Stimulated activated naive B cell treated with anti-CD40 and anti-IgM and Interleukin-4, amounts not matched to agents 10 μg/mL and 1 μg/mL and 100 μg/mL, for 72 hours (primary cell): ENCODE measurements at regions not wholly inside any gene's neighbourhood (a gene's known extent, or its start where the extent isn't known, plus 50 kb on each side); places are given as distances from the start of the nearest gene placed in this dataset.

Experiments
- ATAC-seq, 2 donors: fragments of 150-1000 bp; cut with Tn5 transposase; replicated peaks; 2 replicates each; pipeline ENCODE4 v1.10.0; 2021; ENCODE audit warnings: moderate library complexity in 1 of 2
- DNase-seq: peaks from one replicate; pipeline ENCODE4 v3.0.0; 2021
- H3K27ac Mint-ChIP-seq: one replicate; pipeline ENCODE4 v1.8.0; 2022; ENCODE audit warnings: mild to moderate bottlenecking, mixed read lengths
- H3K27me3 Mint-ChIP-seq, 2 donors: one replicate each; pipeline ENCODE4 v1.8.0; 2022; ENCODE audit warnings: mixed read lengths in 2 of 2
- H3K36me3 Mint-ChIP-seq, 2 donors: one replicate each; pipeline ENCODE4 v1.8.0; 2022; ENCODE audit warnings: mixed read lengths in 2 of 2, mild to moderate bottlenecking in 1 of 2
- H3K4me1 Mint-ChIP-seq, 2 donors: one replicate each; pipeline ENCODE4 v1.8.0; 2022; ENCODE audit warnings: mixed read lengths in 2 of 2, mild to moderate bottlenecking in 1 of 2
- H3K4me3 Mint-ChIP-seq, 2 donors: one replicate each; pipeline ENCODE4 v1.8.0; 2022; ENCODE audit warnings: mild to moderate bottlenecking in 2 of 2, mixed read lengths in 2 of 2, moderate library complexity in 1 of 2
- H3K9me3 Mint-ChIP-seq, 2 donors: one replicate each; pipeline ENCODE4 v1.8.0; 2022; ENCODE audit warnings: mixed read lengths in 2 of 2, mild to moderate bottlenecking in 1 of 2

DNA sequence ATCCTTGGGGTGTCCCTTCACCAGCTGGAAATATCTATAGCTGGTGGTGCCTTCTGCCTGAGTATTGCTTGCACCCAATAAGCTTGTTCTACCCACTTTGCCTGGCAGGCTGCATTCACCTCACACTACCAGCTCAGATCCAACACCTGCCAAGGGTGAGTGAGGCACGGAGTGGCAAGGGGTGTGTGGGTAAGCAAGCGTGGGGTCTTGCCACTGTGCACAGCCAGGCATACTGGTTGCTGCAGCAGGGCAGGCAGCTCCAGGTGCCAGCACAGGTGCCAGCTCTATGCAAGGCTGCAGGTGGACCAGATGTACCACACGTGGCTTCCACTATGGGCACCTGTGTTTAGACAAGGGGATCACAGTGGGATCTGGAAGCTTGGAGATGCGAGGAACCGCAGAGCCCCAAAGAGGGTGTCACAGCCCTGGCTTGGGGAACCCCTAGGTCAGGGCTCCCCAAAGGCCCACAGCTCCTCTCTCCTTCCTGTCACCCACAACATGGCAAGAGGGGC lies 167.7 kb upstream of the MRPS30 start:
- DNase-seq (no peak), ATAC-seq (no peak)
- Mint-ChIP-seq H3K36me3 (no peaks in the 10 kb centered on the region), H3K27ac (no peak overlapping the region), H3K4me3 (no peak overlapping the region), H3K4me1 (no peaks in the 10 kb centered on the region), H3K9me3 (peaks cover 0 to 5% of the 10 kb centered on the region in 2 donors), H3K27me3 (no peaks in the 10 kb centered on the region)

DNA sequence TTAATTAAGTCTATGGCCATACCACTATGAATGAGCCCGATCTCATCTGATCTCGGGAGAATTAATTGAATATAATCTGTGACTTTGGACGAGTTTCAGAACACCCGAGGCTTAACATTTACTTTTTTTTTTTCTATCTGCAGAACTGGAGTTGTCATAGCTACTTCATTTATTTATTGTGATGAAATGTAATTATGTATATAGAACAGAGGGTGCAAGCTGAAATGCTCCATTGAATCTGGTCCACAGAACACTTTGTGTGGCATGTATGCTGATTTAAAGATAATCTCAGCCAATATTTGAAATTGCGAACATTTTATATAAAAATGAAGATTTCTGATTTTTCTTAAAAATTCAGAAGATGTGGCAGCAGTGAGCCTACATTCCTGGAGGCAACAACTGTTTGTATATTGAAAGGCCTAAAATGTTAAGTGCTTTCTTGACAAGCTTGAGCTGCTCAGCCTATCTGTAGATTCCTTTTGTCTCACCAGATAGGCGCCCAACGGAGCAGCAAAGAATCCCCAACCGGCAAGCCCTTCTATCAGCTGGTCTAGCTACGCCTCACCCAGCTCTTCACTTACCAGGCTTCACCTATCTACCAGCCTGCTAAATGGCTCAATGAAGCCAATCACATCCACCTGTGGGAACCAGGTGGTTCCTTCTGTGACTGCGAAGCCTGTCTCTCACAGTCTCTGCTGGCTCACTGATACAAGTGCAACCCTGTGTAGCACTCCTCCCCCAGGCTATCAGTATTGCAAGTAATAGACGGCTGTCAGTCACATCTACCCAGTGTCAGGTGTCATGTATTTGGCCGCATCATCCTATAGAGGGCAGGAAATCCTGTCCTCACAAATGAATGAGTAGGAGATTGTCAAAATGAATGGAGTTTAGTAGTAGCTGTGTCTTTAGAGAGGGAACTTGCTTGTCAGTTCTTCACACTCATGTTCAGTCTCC lies 170.6 kb upstream of the MRPS30 start:
- Mint-ChIP-seq H3K27me3 (no peaks in the 10 kb centered on the region), H3K4me1 (no peaks in the 10 kb centered on the region), H3K9me3 (peaks cover 0 to 4% of the 10 kb centered on the region in 2 donors), H3K27ac (no peak overlapping the region), H3K36me3 (no peaks in the 10 kb centered on the region), H3K4me3 (no peak overlapping the region)
- DNase-seq (no peak), ATAC-seq (no peak)

DNA sequence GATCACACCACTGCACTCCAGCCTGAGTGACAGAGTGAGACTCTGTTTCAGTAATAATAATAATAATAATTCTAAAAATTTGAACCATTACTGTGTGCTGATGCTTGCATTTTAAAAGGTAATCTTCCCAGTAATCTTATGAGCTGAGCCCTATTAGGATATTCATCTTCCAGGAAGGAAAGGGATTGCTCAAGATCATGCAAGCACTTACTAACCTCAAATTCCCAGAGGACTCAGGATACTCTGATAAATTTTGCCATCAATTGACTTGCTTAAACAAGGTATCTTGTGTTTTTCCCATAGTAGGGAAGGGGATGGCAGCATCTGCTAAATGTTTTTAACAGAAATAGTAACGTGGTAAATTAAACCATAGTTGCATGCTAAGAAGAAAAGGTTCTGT lies 176.4 kb upstream of the MRPS30 start:
- Mint-ChIP-seq H3K27me3 (no peaks in the 10 kb centered on the region), H3K4me1 (no peaks in the 10 kb centered on the region), H3K4me3 (no peak overlapping the region), H3K27ac (no peak overlapping the region), H3K9me3 (peaks cover 0 to 4% of the 10 kb centered on the region in 2 donors), H3K36me3 (no peaks in the 10 kb centered on the region)
- no peak for DNase-seq
- ATAC-seq = no peak

DNA sequence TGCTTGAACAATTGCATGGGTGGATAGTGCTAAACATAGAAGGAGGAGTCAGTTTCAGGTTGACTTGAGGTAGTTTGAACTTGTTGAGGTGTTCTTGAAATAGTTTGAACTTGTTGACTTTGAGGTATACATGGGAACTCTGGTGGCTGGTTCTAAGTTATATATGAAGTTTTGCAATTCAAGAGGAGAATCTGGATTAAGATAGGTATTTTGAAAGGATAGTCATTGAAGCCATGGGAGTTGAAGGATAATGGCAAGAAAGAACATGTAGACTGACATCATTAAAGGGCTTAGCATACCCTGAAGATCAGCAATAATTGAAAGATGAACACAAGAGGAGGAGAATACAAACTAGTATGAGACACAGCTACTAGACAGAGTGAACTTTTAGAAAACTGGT lies 181.9 kb upstream of the MRPS30 start:
- Mint-ChIP-seq H3K9me3 (peaks cover 6 to 11% of the 10 kb centered on the region in 2 donors), H3K36me3 (no peaks in the 10 kb centered on the region), H3K27ac (no peak overlapping the region), H3K4me3 (no peak overlapping the region), H3K27me3 (no peaks in the 10 kb centered on the region), H3K4me1 (no peaks in the 10 kb centered on the region)
- ATAC-seq = no peak
- no peak for DNase-seq

DNA sequence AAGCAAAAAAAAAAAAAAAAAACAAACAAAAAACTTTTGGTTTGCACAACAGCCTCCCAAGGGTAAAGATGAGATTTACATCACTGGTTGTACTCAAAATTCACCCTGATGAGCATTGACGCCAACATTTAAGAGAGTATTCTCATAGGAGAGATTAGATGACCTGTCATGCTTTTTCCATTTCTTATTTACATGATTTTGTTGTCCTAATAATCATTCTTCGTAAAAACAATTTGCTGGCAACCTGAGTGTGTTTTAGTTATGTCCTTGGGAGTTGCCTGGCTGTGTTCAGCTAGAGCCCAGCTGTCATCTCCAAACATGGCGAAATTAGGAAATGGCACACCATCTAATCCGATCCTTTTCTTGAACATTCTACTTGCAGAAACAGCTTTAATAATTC lies 186.4 kb upstream of the MRPS30 start:
- Mint-ChIP-seq H3K27me3 (no peaks in the 10 kb centered on the region), H3K27ac (no peak overlapping the region), H3K4me3 (no peak overlapping the region), H3K9me3 (peaks cover 7% of the 10 kb centered on the region in 2 donors), H3K36me3 (no peaks in the 10 kb centered on the region), H3K4me1 (no peaks in the 10 kb centered on the region)
- ATAC-seq (no peak), DNase-seq (no peak)

DNA sequence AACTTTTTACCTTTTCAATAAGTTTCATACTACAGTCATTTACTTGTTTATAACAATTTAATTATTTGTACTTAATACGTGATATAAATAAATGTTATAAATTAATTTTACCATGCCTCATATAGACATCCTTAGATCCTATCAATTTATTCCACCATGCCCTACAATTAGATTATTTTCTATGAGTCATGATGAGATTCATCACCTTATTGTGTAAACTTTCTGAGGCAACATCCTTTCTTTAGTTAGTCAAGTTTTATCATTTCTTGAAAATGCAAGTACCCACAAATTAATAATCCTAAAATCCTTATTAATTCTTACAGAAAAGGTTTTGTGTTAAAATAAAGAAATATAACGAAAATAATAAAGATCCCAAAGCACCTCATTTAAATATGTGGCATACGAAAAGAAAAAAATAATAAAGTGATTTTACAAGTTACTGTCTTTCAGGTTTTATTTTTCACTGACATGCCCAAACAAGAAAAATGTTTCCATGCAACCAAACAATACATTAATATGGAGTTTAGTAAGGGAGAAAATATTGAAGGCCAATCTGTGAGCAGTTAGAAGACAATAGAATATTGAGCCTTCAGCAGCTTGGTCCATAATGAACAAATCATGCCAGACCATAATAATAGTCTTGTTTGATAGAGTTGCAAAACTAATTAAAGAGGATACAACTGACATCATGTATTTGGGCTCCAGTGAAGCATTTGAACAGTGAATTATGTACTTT lies 188.7 kb upstream of the MRPS30 start:
- Mint-ChIP-seq H3K27ac (no peak overlapping the region), H3K27me3 (no peaks in the 10 kb centered on the region), H3K36me3 (no peaks in the 10 kb centered on the region), H3K9me3 (peaks cover 0 to 3% of the 10 kb centered on the region in 2 donors), H3K4me1 (no peaks in the 10 kb centered on the region), H3K4me3 (no peak overlapping the region)
- no peak for ATAC-seq
- DNase-seq = no peak

DNA sequence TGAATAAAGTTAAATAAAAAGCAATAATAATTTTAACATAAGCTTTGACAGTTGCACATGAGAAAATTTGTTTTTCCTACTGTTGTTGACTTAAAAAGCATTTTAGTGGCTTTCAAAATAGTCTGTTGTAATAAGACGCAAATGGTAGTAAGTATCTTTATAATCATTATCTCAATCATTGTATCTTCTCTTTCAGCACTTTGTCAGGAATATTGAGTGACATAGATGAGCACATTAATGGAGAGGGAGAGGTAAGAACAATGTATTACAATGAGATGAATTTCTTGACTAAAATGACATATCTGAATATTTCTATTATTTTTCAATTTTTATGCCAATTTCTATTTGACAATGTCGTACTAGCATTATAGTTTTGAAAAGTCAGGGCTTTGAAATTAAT lies 193.9 kb upstream of the MRPS30 start:
- no peak for ATAC-seq
- Mint-ChIP-seq H3K27me3 (no peaks in the 10 kb centered on the region), H3K9me3 (peaks cover 0 to 1% of the 10 kb centered on the region in 2 donors), H3K27ac (no peak overlapping the region), H3K36me3 (no peaks in the 10 kb centered on the region), H3K4me3 (no peak overlapping the region), H3K4me1 (no peaks in the 10 kb centered on the region)
- DNase-seq = no peak

DNA sequence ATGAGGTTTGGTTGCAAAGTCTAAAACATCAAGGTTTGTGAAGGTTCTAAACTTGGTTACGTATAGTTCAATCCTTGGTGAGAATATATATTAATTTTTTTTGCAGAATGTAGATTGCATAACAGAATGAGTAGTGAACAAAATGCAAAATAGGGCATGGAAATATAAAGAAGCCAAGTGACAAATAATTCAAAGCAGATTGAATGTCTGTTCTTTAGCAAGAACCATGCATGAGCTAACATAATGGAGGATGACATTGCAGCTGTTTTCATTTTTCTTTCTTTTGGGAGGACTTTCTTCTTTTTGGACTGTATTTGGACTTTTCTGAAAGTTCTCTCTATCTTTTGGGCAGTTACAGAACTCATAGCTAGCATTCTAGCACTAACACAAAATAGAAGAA lies 194.8 kb upstream of the MRPS30 start:
- Mint-ChIP-seq H3K27ac (no peak overlapping the region), H3K27me3 (no peaks in the 10 kb centered on the region), H3K4me1 (no peaks in the 10 kb centered on the region), H3K9me3 (peaks cover 2% of the 10 kb centered on the region in 2 donors), H3K4me3 (no peak overlapping the region), H3K36me3 (no peaks in the 10 kb centered on the region)
- ATAC-seq = no peak
- no peak for DNase-seq

DNA sequence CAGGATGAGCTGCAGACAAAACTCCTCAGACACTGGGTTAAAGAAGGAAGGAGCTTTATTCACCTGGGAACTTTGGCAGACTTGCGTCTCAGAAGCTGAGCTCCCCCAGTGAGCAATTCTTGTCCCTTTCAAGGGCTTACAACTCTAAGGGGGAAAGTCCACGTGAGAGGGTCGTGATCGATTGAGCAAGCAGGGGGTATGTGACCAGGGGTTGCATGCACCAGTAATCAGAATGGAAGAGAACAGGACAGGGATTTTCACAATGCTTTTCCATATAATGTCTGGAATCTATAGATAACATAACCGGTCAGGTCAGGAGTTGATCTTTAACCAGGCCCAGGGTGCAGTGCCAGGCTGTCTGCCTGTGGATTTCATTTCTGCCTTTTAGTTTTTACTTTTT lies 202.8 kb upstream of the MRPS30 start:
- DNase-seq (no peak), ATAC-seq (no peak)
- no peak overlapping the region for H3K27ac Mint-ChIP-seq
- no peaks in the 10 kb centered on the region for H3K4me1 Mint-ChIP-seq
- no peaks in the 10 kb centered on the region for H3K36me3 Mint-ChIP-seq
- H3K9me3 Mint-ChIP-seq = peaks cover 5 to 11% of the 10 kb centered on the region in 2 donors
- H3K4me3 Mint-ChIP-seq = no peak overlapping the region
- no peaks in the 10 kb centered on the region for H3K27me3 Mint-ChIP-seq

DNA sequence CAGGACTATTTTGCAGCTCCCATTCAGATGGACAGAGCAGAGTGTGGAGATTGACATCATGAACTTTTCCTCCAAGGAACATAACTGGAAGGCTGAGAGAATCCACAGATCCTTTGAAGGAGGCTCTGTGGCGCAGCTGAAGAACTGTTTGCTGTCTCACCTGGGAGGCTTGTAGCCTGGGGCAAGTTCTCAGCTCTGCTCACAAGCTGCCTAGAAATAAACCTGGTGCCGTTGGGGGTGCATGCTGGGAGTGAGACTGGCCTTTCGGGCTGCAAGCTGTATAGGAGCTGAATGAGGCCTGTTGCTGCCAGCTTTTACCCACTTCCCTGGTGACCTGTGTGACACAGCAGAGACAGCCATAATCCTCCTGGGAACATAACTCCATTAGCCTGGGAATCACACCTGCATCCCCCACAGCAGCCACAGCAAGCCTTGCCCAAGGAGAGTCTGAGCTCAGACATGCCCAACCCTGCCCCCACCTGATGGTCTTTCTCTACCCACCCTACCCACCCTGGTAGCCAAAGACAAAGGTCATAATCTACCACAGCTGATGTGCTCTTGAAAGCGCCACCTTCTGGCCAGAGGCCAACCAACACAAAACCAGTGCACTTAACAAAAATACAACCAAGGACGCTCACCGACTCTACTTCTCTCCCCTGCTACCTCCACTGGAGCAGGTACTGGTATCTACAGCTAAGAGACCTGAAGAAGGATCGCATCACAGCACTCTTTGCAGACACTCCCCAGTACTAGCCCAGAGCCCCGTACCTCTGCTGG lies 205.1 kb upstream of the MRPS30 start:
- H3K9me3 Mint-ChIP-seq = peaks cover 3 to 7% of the 10 kb centered on the region in 2 donors
- no peak overlapping the region for H3K4me3 Mint-ChIP-seq
- no peak overlapping the region for H3K27ac Mint-ChIP-seq
- H3K27me3 Mint-ChIP-seq = no peaks in the 10 kb centered on the region
- no peak for ATAC-seq
- DNase-seq = no peak
- no peaks in the 10 kb centered on the region for H3K4me1 Mint-ChIP-seq
- no peaks in the 10 kb centered on the region for H3K36me3 Mint-ChIP-seq

DNA sequence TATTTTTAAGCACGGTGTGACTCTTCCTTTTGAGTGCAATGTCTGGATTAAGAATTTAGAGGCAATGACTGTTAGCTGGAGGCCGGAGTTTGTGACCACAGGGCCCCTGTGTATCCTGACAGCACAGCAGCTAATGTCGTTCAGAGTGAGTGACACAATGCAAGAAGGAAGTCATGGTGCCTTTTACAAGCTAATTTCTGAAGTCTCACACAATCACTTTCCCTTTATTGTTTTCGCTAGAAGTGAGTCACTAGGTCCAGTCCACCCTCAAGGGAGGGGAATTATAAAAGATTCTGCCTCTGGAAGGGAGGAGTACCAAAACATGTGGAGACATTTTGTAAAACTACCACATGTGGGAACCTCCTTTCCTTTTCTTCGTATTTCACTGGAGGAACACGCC lies 185.5 kb upstream of the FGF10 start:
- H3K27ac Mint-ChIP-seq = no peak overlapping the region
- H3K27me3 Mint-ChIP-seq = no peaks in the 10 kb centered on the region
- no peak for DNase-seq
- no peaks in the 10 kb centered on the region for H3K36me3 Mint-ChIP-seq
- peaks cover 3 to 8% of the 10 kb centered on the region in 2 donors for H3K9me3 Mint-ChIP-seq
- H3K4me1 Mint-ChIP-seq = no peaks in the 10 kb centered on the region
- no peak overlapping the region for H3K4me3 Mint-ChIP-seq
- no peak for ATAC-seq

DNA sequence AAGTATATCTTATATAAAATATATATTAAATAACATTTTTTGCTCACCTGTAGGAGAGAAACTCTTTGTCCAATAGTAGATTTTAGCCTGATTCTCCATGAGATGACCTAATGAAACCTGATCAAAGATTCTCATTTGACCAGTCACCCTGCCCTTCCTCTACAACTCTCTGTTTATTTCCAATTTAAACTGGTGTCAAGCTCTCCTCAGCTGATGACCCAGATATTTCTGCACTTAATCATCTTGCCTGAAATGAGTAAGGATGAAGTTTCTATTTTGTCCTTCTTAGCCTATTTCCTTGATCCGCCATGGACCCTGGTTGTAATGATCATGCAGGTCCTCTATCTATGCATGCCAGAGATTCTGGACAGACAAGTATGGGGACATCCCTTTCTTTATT lies 179.3 kb upstream of the FGF10 start:
- H3K9me3 Mint-ChIP-seq = peaks cover 1 to 9% of the 10 kb centered on the region in 2 donors
- no peaks in the 10 kb centered on the region for H3K36me3 Mint-ChIP-seq
- no peak overlapping the region for H3K4me3 Mint-ChIP-seq
- no peaks in the 10 kb centered on the region for H3K4me1 Mint-ChIP-seq
- ATAC-seq = no peak
- no peak overlapping the region for H3K27ac Mint-ChIP-seq
- no peaks in the 10 kb centered on the region for H3K27me3 Mint-ChIP-seq
- no peak for DNase-seq

DNA sequence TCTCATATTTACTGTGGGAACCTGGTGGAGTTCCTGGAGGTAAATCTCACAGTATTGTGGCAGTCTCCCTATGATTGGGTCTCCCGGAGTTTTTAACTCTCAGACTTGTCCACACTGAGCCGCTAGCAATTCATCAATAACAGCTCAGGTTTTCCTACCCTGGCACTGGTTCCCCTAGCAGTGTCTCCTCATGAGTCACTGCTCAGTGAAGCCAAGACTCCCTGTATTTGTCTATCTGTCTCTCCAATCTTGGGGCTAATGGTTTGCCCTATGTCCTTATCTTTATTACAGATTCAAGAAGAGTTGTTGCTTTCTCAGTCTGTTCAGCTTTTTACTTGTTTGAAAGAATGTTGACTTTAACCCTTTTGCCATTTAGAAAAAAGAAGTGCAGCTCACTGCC lies 176.7 kb upstream of the FGF10 start:
- H3K9me3 Mint-ChIP-seq = peaks cover 0 to 9% of the 10 kb centered on the region in 2 donors
- ATAC-seq = no peak
- H3K4me3 Mint-ChIP-seq = no peak overlapping the region

DNA sequence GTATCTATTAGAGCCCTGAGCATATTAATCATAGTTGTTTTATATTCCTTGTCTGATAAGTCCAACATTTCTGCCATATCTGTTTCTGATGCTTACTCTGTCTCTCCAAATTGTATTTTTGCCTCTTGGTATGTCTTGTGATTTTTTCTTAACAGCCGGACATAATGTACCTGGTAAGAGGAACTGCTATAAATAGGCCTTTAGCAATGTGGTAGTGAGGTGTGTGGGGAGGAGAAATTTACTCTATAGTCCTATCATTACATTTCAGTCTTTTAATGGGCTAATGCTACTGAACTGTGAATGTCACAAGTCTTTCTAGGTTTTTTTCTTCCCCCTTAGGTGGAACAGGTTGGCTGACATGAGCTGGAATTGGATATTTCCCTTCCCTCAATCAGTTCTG lies 176.1 kb upstream of the FGF10 start:
- ATAC-seq = no peak
- no peak for DNase-seq
- H3K27me3 Mint-ChIP-seq = no peaks in the 10 kb centered on the region
- no peaks in the 10 kb centered on the region for H3K36me3 Mint-ChIP-seq
- no peak overlapping the region for H3K4me3 Mint-ChIP-seq
- no peaks in the 10 kb centered on the region for H3K4me1 Mint-ChIP-seq
- H3K9me3 Mint-ChIP-seq = peaks cover 0 to 9% of the 10 kb centered on the region in 2 donors
- H3K27ac Mint-ChIP-seq = no peak overlapping the region

More for the DNA sequence above, 176.7 kb upstream of the FGF10 start:
- DNase-seq = no peak
- no peaks in the 10 kb centered on the region for H3K4me1 Mint-ChIP-seq
- no peak overlapping the region for H3K27ac Mint-ChIP-seq
- no peaks in the 10 kb centered on the region for H3K36me3 Mint-ChIP-seq
- no peaks in the 10 kb centered on the region for H3K27me3 Mint-ChIP-seq
